ENCODE measurements at regions not wholly inside any gene's neighbourhood (a gene's known extent, or its start where the extent isn't known, plus 50 kb on each side); places are given as distances from the start of the nearest gene placed in this dataset.

DNA sequence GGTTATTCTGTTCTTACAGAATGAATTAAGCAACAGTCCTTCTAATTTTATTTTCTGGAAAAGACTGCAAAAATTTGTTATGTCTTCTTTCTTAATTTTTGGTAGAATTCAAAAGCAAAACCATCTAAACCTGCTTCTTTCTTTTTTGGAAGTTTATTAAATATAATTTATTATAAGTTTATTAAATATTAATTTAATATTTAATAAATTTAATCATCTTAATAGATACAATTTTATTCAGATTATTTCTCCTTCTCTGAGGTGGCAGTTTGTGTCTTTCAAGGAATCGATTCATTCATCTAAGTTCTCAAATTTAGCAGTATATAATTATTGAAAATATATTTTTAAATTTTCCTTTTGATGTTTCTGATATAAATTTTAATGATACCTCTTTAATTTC lies 837.5 kb upstream of the LRRC4C start:
- TF ChIP-seq CTCF (IDR thresholded peaks at IDR 0.05; ENCODE audit: low read length) (no peak), EZH2phosphoT487 (IDR thresholded peaks at IDR 0.05; ENCODE audit: low read length) (no peak), EZH2 (optimal IDR thresholded peaks at IDR 0.05; ENCODE audit: low read depth, low read length) (no peak)

Data from MM.1S (cell line).